Occipital lobe (tissue), 1 donor: ENCODE measurements at regions not wholly inside any gene's neighbourhood (a gene's known extent, or its start where the extent isn't known, plus 50 kb on each side); places are given as distances from the start of the nearest gene placed in this dataset.

ENCODE experiments used
- DNase-seq: peaks from one replicate; lab custom pipeline; 2025; lab: John Stamatoyannopoulos, UW

GRCh38 chr3:64355401-64355807 is 130.1 kb upstream of the PRICKLE2 start:
- no peak for DNase-seq

GRCh38 chr3:64354956-64355355 is 129.7 kb upstream of the PRICKLE2 start:
- DNase-seq, result no peak

- no peak for DNase-seq
Measured at GRCh38 chr3:64354221-64354620, 129.0 kb upstream of the PRICKLE2 start.

- DNase-seq, result no peak
Measured at GRCh38 chr3:64353226-64353625, 128.0 kb upstream of the PRICKLE2 start.

- no peak for DNase-seq
Measured at GRCh38 chr3:64352639-64352992, 127.3 kb upstream of the PRICKLE2 start.

GRCh38 chr3:64351713-64352638 is 126.7 kb upstream of the PRICKLE2 start:
- no peak for DNase-seq

- no peak for DNase-seq
Measured at GRCh38 chr3:64349551-64349950, 124.3 kb upstream of the PRICKLE2 start.

GRCh38 chr3:64345371-64345770 is 120.1 kb upstream of the PRICKLE2 start:
- no peak for DNase-seq

GRCh38 chr3:64344721-64345207 is 119.5 kb upstream of the PRICKLE2 start:
- DNase-seq, result no peak

- peak; percentile 15 for DNase-seq
Measured at GRCh38 chr3:64343689-64344430, 118.6 kb upstream of the PRICKLE2 start.

- DNase-seq, result no peak
Measured at GRCh38 chr3:64342940-64343688, 117.8 kb upstream of the PRICKLE2 start.

- DNase-seq, result peak; percentile 21
Measured at GRCh38 chr3:64341296-64341695, 116.0 kb upstream of the PRICKLE2 start.

GRCh38 chr3:64340641-64341101 is 115.4 kb upstream of the PRICKLE2 start:
- DNase-seq, result no peak

- no peak for DNase-seq
Measured at GRCh38 chr3:64336488-64336887, 111.2 kb upstream of the PRICKLE2 start.

GRCh38 chr3:64332459-64333350 is 107.4 kb upstream of the PRICKLE2 start:
- no peak for DNase-seq

- DNase-seq, result no peak
Measured at GRCh38 chr3:64331605-64332004, 106.3 kb upstream of the PRICKLE2 start.

GRCh38 chr3:64329037-64329436 is 103.8 kb upstream of the PRICKLE2 start:
- DNase-seq, result no peak

GRCh38 chr3:64327100-64327804 is 102.0 kb upstream of the PRICKLE2 start:
- peak; percentile 54 for DNase-seq

- no peak for DNase-seq
Measured at GRCh38 chr3:64321747-64322146, 96.5 kb upstream of the PRICKLE2 start.

- DNase-seq, result no peak
Measured at GRCh38 chr3:64319391-64319790, 94.1 kb upstream of the PRICKLE2 start.
